ENCODE measurements at regions not wholly inside any gene's neighbourhood (a gene's known extent, or its start where the extent isn't known, plus 50 kb on each side); places are given as distances from the start of the nearest gene placed in this dataset.
A peak's percentile ranks its signal among the peaks of the same experiment; 100 is the strongest.

GRCh38 chr20:11724097-11724496, 193.6 kb upstream of the BTBD3 start:
- no peak for DNase-seq (ENCODE audit: low read depth)
- H3K4me3 ChIP-seq (ENCODE audit: low read length) = no peak overlapping the region
- no peak for TF ChIP-seq CTCF (IDR thresholded peaks at IDR 0.05; ENCODE audit: insufficient read depth, low read depth, low read length, missing control alignments)

GRCh38 chr20:11726026-11726425, 191.7 kb upstream of the BTBD3 start:
- no peak overlapping the region for H3K4me3 ChIP-seq (ENCODE audit: low read length)
- TF ChIP-seq CTCF (IDR thresholded peaks at IDR 0.05; ENCODE audit: insufficient read depth, low read depth, low read length, missing control alignments) = no peak
- DNase-seq (ENCODE audit: low read depth) = no peak

- no peak overlapping the region for H3K4me3 ChIP-seq (ENCODE audit: low read length)
- TF ChIP-seq CTCF (IDR thresholded peaks at IDR 0.05; ENCODE audit: insufficient read depth, low read depth, low read length, missing control alignments) = no peak
- no peak for DNase-seq (ENCODE audit: low read depth)
Measured at GRCh38 chr20:11727708-11728107, 190.0 kb upstream of the BTBD3 start.

- DNase-seq (ENCODE audit: low read depth) = no peak
- H3K4me3 ChIP-seq (ENCODE audit: low read length) = no peak overlapping the region
- no peak for TF ChIP-seq CTCF (IDR thresholded peaks at IDR 0.05; ENCODE audit: insufficient read depth, low read depth, low read length, missing control alignments)
Measured at GRCh38 chr20:11728937-11729336, 188.8 kb upstream of the BTBD3 start.

- no peak for DNase-seq (ENCODE audit: low read depth)
- TF ChIP-seq CTCF (IDR thresholded peaks at IDR 0.05; ENCODE audit: insufficient read depth, low read depth, low read length, missing control alignments) = no peak
- H3K4me3 ChIP-seq (ENCODE audit: low read length) = no peak overlapping the region
Measured at GRCh38 chr20:11729806-11730205, 187.9 kb upstream of the BTBD3 start.

GRCh38 chr20:11734431-11734830, 183.3 kb upstream of the BTBD3 start:
- TF ChIP-seq CTCF (IDR thresholded peaks at IDR 0.05; ENCODE audit: insufficient read depth, low read depth, low read length, missing control alignments) = no peak
- H3K4me3 ChIP-seq (ENCODE audit: low read length) = no peak overlapping the region
- DNase-seq (ENCODE audit: low read depth) = no peak

GRCh38 chr20:11738852-11739251, 178.8 kb upstream of the BTBD3 start:
- no peak overlapping the region for H3K4me3 ChIP-seq (ENCODE audit: low read length)
- no peak for TF ChIP-seq CTCF (IDR thresholded peaks at IDR 0.05; ENCODE audit: insufficient read depth, low read depth, low read length, missing control alignments)
- peak; percentile 10 for DNase-seq (ENCODE audit: low read depth)

Data from epithelial cell of esophagus (primary cell).